CD4-positive, alpha-beta T cell (primary cell): ENCODE measurements at regions not wholly inside any gene's neighbourhood (a gene's known extent, or its start where the extent isn't known, plus 50 kb on each side); places are given as distances from the start of the nearest gene placed in this dataset.

Source experiments
- ATAC-seq: fragments of 200-7000 bp; cut with Tn5 transposase; one replicate; pipeline ENCODE4 v1.10.0; 2022; ENCODE audit warnings: mild to moderate bottlenecking; ENCODE audit not compliant: poor library complexity
- CTCF ChIA-PET: fragments of 350-600 bp; sonication (Branson Sonifier 250); formaldehyde crosslinking; loops from one replicate; lab custom pipeline; 2021; ENCODE audit warnings: antibody characterized with exemption, inconsistent platforms; lab: Charles Lee
- POLR2A ChIA-PET: fragments of 350-600 bp; sonication (Branson Sonifier 250); formaldehyde crosslinking; loops from one replicate; lab custom pipeline; 2021; ENCODE audit warnings: antibody characterized with exemption, inconsistent platforms; lab: Charles Lee
- DNase-seq, 14 experiments: peaks; one replicate each; pipeline ENCODE4 v3.0.0-alpha.2; 2013 to 2020; ENCODE audit warnings: mixed read lengths in 2 of 14
- H3K27ac ChIP-seq, 2 donors: one replicate each; pipeline versions ENCODE4 v1.5.1 to v1.7.0; 2013; ENCODE audit warnings: low read length in 2 of 2, low read depth in 1 of 2, mild to moderate bottlenecking in 1 of 2
- H3K27me3 ChIP-seq, 2 experiments: 1 replicate in 1 of 2; 2 replicates in 1 of 2; pipeline versions ENCODE4 v1.6.1 to v1.7.0; 2013; ENCODE audit warnings: low read length in 2 of 2, control low read depth in 1 of 2, mild to moderate bottlenecking in 1 of 2, moderate library complexity in 1 of 2; ENCODE audit not compliant: insufficient read depth in 2 of 2, control insufficient read depth in 1 of 2
- H3K36me3 ChIP-seq: one replicate; pipeline ENCODE4 v1.6.1; 2013; ENCODE audit warnings: low read length, control low read depth; ENCODE audit not compliant: insufficient read depth
- H3K4me1 ChIP-seq: one replicate; pipeline ENCODE4 v1.6.1; 2013; ENCODE audit warnings: low read length, control low read depth; ENCODE audit not compliant: insufficient read depth
- H3K4me3 ChIP-seq: one replicate; pipeline ENCODE4 v1.5.1; 2013; ENCODE audit warnings: mild to moderate bottlenecking, low read length, moderate library complexity
- H3K9me3 ChIP-seq, 2 experiments: 1 replicate in 1 of 2; 2 replicates in 1 of 2; pipeline versions ENCODE4 v1.6.1 to v1.7.0; 2013; ENCODE audit warnings: low read length in 2 of 2, mild to moderate bottlenecking in 2 of 2, control low read depth in 1 of 2, moderate library complexity in 1 of 2; ENCODE audit not compliant: control insufficient read depth in 1 of 2, insufficient read depth in 1 of 2
- H3K27ac Mint-ChIP-seq: one replicate; pipeline ENCODE4 v1.8.0; 2020; ENCODE audit warnings: mixed read lengths
- H3K27me3 Mint-ChIP-seq: one replicate; pipeline ENCODE4 v1.8.0; 2021; ENCODE audit warnings: mixed read lengths
- H3K36me3 Mint-ChIP-seq: one replicate; pipeline ENCODE4 v1.8.0; 2021; ENCODE audit warnings: low read depth, mixed read lengths
- H3K4me1 Mint-ChIP-seq: one replicate; pipeline ENCODE4 v1.8.0; 2021; ENCODE audit warnings: low read depth, mixed read lengths
- H3K4me3 Mint-ChIP-seq: one replicate; pipeline ENCODE4 v1.8.0; 2020; ENCODE audit warnings: mild to moderate bottlenecking, mixed read lengths
- H3K9me3 Mint-ChIP-seq: one replicate; pipeline ENCODE4 v1.8.0; 2020; ENCODE audit warnings: mixed read lengths
- CTCF ChIP-seq: fragments of 200-600 bp; IDR thresholded peaks from one replicate; pipeline ENCODE4 v1.8.0; 2022; ENCODE audit warnings: antibody characterized with exemption, mild to moderate bottlenecking
- intact Hi-C, 2 experiments: fragments of 100-400 bp; cut with DNase I in 1 of 2; cut with micrococcal nuclease in 1 of 2; formaldehyde crosslinking; loops; one replicate each; pipeline versions ENCODE4 v1.15.1 to v1.9.0; 2023 to 2025; cut with DNase I, micrococcal nuclease

DNA sequence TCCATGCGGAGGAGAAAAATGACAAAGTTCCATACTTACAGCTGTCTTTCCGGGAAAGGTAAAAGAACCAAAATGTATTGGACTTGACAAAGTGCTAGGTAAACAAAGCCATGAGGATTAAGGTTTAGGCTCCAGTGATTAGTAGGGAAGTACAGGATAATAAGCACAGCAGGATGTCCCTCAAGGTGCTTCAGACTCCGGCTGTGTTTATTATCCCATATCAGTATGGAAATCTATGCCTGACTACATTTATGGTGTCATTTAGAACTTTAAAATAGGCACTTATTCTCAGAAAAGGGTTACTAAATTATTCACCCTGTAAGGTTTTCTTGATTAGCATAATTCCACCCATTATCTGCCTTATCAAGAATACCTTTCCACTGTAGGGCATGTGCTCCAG, 136.3 kb upstream of the CCDC68 start:
- peaks cover 0 to 3% of the 10 kb centered on the region in 2 experiments for H3K27me3 ChIP-seq
- H3K36me3 ChIP-seq, result no peaks in the 10 kb centered on the region
- H3K4me3 ChIP-seq, result no peak overlapping the region
- intact Hi-C loops, result no loop called here
- no peak overlapping the region for H3K4me3 Mint-ChIP-seq
- ATAC-seq (no peak), DNase-seq (no peak)
- H3K27ac Mint-ChIP-seq, result no peak overlapping the region
- POLR2A ChIA-PET, result no interaction called here
- H3K9me3 Mint-ChIP-seq, result no peaks in the 10 kb centered on the region
- CTCF ChIA-PET, result no interaction called here
- no peak overlapping the region for H3K27ac ChIP-seq
- no peaks in the 10 kb centered on the region for H3K36me3 Mint-ChIP-seq
- no peaks in the 10 kb centered on the region for H3K4me1 Mint-ChIP-seq
- H3K27me3 Mint-ChIP-seq, result no peaks in the 10 kb centered on the region
- TF ChIP-seq CTCF, result no peak
- H3K4me1 ChIP-seq, result no peaks in the 10 kb centered on the region
- H3K9me3 ChIP-seq, result peaks cover 0 to 4% of the 10 kb centered on the region in 2 experiments

GRCh38 chr18:55093808-55094207, 134.5 kb upstream of the CCDC68 start:
- no peak for TF ChIP-seq CTCF
- Histone ChIP-seq H3K4me3 (no peak overlapping the region), H3K36me3 (no peaks in the 10 kb centered on the region), H3K27me3 (no peaks in the 10 kb centered on the region), H3K4me1 (no peaks in the 10 kb centered on the region), H3K27ac (no peak overlapping the region), H3K9me3 (peaks cover 0 to 4% of the 10 kb centered on the region in 2 experiments)
- Mint-ChIP-seq H3K4me3 (no peak overlapping the region), H3K4me1 (no peaks in the 10 kb centered on the region), H3K27me3 (no peaks in the 10 kb centered on the region), H3K27ac (no peak overlapping the region), H3K9me3 (no peaks in the 10 kb centered on the region), H3K36me3 (no peaks in the 10 kb centered on the region)
- CTCF ChIA-PET, result no interaction called here
- intact Hi-C loops, result no loop called here
- DNase-seq, result no peak
- POLR2A ChIA-PET, result no interaction called here
- ATAC-seq, result no peak

- ATAC-seq (no peak), DNase-seq (no peak)
- Histone ChIP-seq H3K4me3 (no peak overlapping the region), H3K27ac (no peak overlapping the region), H3K36me3 (no peaks in the 10 kb centered on the region), H3K27me3 (no peaks in the 10 kb centered on the region), H3K9me3 (peaks cover 0 to 4% of the 10 kb centered on the region in 2 experiments), H3K4me1 (no peaks in the 10 kb centered on the region)
- TF ChIP-seq CTCF, result no peak
- Mint-ChIP-seq H3K9me3 (no peaks in the 10 kb centered on the region), H3K4me1 (no peaks in the 10 kb centered on the region), H3K27me3 (no peaks in the 10 kb centered on the region), H3K4me3 (no peak overlapping the region), H3K36me3 (no peaks in the 10 kb centered on the region), H3K27ac (no peak overlapping the region)
- POLR2A ChIA-PET, result no interaction called here
- CTCF ChIA-PET, result no interaction called here
- intact Hi-C loops, result no loop called here
Observed at GRCh38 chr18:55093295-55093694, 134.0 kb upstream of the CCDC68 start.
